Prostate gland (tissue), 2 donors: ENCODE measurements at regions not wholly inside any gene's neighbourhood (a gene's known extent, or its start where the extent isn't known, plus 50 kb on each side); places are given as distances from the start of the nearest gene placed in this dataset.

ENCODE experiments used
- POLR2A ChIP-seq: fragments of 450-650 bp; IDR thresholded peaks from one replicate; pipeline ENCODE4 v1.6.1; 2016; ENCODE audit warnings: antibody characterized with exemption, mild to moderate bottlenecking
- POLR2AphosphoS5 ChIP-seq: sonication (generic); formaldehyde crosslinking; IDR thresholded peaks from one replicate; pipeline ENCODE4 v1.6.1; 2017; ENCODE audit warnings: antibody characterized with exemption
- TF ChIP-seq, protein P1 (sequence below), 4 experiments: fragments of 200-600 bp in 2 of 4; fragments of 450-650 bp in 2 of 4; sonication (generic) in 2 of 4; IDR thresholded peaks; 1 replicate in 3 of 4; 2 replicates in 1 of 4; pipeline ENCODE4 v1.5.1; 2016 to 2019; ENCODE audit warnings: antibody characterized with exemption in 4 of 4, mild to moderate bottlenecking in 2 of 4, moderate library complexity in 2 of 4

DNA sequence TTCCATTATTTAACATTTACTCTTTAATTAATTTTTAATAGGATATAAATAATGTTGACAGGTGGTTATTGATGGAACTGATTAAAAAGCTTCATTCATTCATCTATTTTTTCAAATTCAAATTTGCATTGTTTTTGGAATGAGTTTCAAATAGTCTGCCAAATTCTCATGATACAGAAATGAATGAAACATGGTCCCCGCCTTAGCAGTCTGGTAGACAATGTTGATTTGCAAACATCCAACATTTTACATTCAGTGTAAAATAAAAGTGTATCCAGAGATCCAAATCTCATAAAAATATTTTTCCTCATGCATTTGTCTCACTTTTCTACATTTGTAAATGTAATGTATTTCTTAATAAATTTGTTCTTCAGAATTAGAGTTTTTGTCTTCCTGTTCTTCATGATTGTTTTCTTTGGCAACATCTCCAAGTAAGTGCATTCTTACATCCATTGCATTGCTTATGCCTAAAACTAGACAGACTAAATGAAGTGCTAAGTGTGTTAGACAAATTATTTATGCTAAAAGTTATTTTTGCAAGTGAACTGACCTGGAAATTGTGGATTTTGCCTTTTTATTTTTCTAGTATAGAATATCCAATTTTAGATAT is 142.3 kb downstream of the PCDH18 start:
- TF ChIP-seq POLR2A (no peak), POLR2AphosphoS5 (no peak)
- TF ChIP-seq, protein P1, sequence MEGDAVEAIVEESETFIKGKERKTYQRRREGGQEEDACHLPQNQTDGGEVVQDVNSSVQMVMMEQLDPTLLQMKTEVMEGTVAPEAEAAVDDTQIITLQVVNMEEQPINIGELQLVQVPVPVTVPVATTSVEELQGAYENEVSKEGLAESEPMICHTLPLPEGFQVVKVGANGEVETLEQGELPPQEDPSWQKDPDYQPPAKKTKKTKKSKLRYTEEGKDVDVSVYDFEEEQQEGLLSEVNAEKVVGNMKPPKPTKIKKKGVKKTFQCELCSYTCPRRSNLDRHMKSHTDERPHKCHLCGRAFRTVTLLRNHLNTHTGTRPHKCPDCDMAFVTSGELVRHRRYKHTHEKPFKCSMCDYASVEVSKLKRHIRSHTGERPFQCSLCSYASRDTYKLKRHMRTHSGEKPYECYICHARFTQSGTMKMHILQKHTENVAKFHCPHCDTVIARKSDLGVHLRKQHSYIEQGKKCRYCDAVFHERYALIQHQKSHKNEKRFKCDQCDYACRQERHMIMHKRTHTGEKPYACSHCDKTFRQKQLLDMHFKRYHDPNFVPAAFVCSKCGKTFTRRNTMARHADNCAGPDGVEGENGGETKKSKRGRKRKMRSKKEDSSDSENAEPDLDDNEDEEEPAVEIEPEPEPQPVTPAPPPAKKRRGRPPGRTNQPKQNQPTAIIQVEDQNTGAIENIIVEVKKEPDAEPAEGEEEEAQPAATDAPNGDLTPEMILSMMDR (IDR thresholded peaks at IDR 0.05): no peak
